KMS-11 (cell line): ENCODE measurements at regions not wholly inside any gene's neighbourhood (a gene's known extent, or its start where the extent isn't known, plus 50 kb on each side); places are given as distances from the start of the nearest gene placed in this dataset.

Experiments
- H2AFZ ChIP-seq: fragments of 200-600 bp; sonication (generic); 2 replicates; pipeline ENCODE4 v1.6.1; 2016; ENCODE audit warnings: antibody characterized with exemption, mixed run types, low read depth
- H3K27ac ChIP-seq: fragments of 200-600 bp; sonication (generic); 2 replicates; pipeline ENCODE4 v1.6.1; 2016; ENCODE audit warnings: mild to moderate bottlenecking, mixed run types
- H3K27me3 ChIP-seq: fragments of 200-600 bp; sonication (generic); 2 replicates; pipeline ENCODE4 v1.6.1; 2017; ENCODE audit warnings: mild to moderate bottlenecking, low read depth, mixed run types, moderate library complexity; ENCODE audit not compliant: insufficient read depth
- H3K36me3 ChIP-seq: fragments of 200-600 bp; sonication (generic); 2 replicates; pipeline ENCODE4 v1.6.1; 2017; ENCODE audit warnings: mild to moderate bottlenecking, mixed run types; ENCODE audit not compliant: insufficient read depth
- H3K4me1 ChIP-seq: fragments of 200-600 bp; sonication (generic); 2 replicates; pipeline ENCODE4 v1.6.1; 2016; ENCODE audit warnings: mild to moderate bottlenecking, low read depth, mixed run types; ENCODE audit not compliant: poor library complexity, severe bottlenecking
- H3K4me2 ChIP-seq: fragments of 200-600 bp; sonication (generic); 2 replicates; pipeline ENCODE4 v1.7.0; 2016; ENCODE audit warnings: mild to moderate bottlenecking, mixed run types
- H3K4me3 ChIP-seq: fragments of 200-600 bp; sonication (generic); IDR thresholded peaks from 2 replicates; pipeline ENCODE4 v1.6.1; 2017; ENCODE audit warnings: low read depth, low read length, mixed read lengths; ENCODE audit not compliant: insufficient read depth
- H3K79me2 ChIP-seq: fragments of 200-600 bp; sonication (generic); 2 replicates; pipeline ENCODE4 v1.6.1; 2016; ENCODE audit warnings: low read depth, mixed run types; ENCODE audit not compliant: insufficient read depth
- H3K9ac ChIP-seq: fragments of 200-600 bp; sonication (generic); 2 replicates; pipeline ENCODE4 v1.6.1; 2016; ENCODE audit warnings: mild to moderate bottlenecking, mixed run types
- H4K20me1 ChIP-seq: fragments of 200-600 bp; sonication (generic); 2 replicates; pipeline ENCODE4 v1.6.1; 2016; ENCODE audit warnings: mild to moderate bottlenecking, mixed run types; ENCODE audit not compliant: insufficient read depth
- TF ChIP-seq, protein P1 (sequence below): fragments of 200-600 bp; sonication (generic); conservative IDR thresholded peaks from 2 replicates; pipeline ENCODE4 v1.6.1; 2017; ENCODE audit warnings: low read depth, mild to moderate bottlenecking, antibody characterized with exemption, low read length, moderate library complexity, mixed read lengths

- Histone ChIP-seq H3K27ac (no peak overlapping the region), H3K36me3 (no peaks in the 10 kb centered on the region), H2AFZ (no peak overlapping the region), H3K27me3 (no peaks in the 10 kb centered on the region), H3K4me1 (no peaks in the 10 kb centered on the region), H3K4me2 (no peak overlapping the region), H3K79me2 (no peaks in the 10 kb centered on the region), H3K4me3 (no peak overlapping the region), H4K20me1 (no peaks in the 10 kb centered on the region), H3K9ac (no peak overlapping the region)
- TF ChIP-seq, protein P1, sequence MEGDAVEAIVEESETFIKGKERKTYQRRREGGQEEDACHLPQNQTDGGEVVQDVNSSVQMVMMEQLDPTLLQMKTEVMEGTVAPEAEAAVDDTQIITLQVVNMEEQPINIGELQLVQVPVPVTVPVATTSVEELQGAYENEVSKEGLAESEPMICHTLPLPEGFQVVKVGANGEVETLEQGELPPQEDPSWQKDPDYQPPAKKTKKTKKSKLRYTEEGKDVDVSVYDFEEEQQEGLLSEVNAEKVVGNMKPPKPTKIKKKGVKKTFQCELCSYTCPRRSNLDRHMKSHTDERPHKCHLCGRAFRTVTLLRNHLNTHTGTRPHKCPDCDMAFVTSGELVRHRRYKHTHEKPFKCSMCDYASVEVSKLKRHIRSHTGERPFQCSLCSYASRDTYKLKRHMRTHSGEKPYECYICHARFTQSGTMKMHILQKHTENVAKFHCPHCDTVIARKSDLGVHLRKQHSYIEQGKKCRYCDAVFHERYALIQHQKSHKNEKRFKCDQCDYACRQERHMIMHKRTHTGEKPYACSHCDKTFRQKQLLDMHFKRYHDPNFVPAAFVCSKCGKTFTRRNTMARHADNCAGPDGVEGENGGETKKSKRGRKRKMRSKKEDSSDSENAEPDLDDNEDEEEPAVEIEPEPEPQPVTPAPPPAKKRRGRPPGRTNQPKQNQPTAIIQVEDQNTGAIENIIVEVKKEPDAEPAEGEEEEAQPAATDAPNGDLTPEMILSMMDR: no peak
Measured at GRCh38 chr5:167631191-167631590, 660.3 kb upstream of the WWC1 start.

DNA sequence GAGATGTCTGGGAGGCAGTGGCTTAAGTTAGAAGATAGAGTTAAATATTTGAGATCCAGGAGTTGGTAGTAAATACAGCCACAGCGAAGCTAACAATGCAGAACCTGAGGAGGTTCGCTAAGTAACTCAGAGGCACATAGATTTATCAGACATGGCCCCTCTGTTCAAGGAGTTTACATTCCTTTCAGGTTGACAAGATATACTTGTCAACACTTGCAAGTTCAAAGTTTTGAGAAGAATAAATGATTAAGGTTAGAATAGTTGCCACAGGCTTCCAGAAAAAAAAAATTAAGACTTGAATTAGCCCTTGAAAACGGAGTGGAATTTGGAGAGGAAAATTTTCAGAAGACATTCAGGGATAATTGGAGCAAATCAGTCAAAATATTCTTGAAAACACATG is 658.3 kb upstream of the WWC1 start:
- H3K27me3 ChIP-seq: no peaks in the 10 kb centered on the region
- no peak overlapping the region for H3K27ac ChIP-seq
- no peak overlapping the region for H3K9ac ChIP-seq
- no peaks in the 10 kb centered on the region for H3K4me1 ChIP-seq
- no peak overlapping the region for H3K4me2 ChIP-seq
- H3K36me3 ChIP-seq: no peaks in the 10 kb centered on the region
- H4K20me1 ChIP-seq: no peaks in the 10 kb centered on the region
- H3K79me2 ChIP-seq: no peaks in the 10 kb centered on the region
- H3K4me3 ChIP-seq: no peak overlapping the region
- TF ChIP-seq, protein P1: no peak
- no peak overlapping the region for H2AFZ ChIP-seq

- H4K20me1 ChIP-seq: no peaks in the 10 kb centered on the region
- H3K9ac ChIP-seq: no peak overlapping the region
- no peaks in the 10 kb centered on the region for H3K79me2 ChIP-seq
- no peak overlapping the region for H3K4me3 ChIP-seq
- H3K27ac ChIP-seq: no peak overlapping the region
- H3K36me3 ChIP-seq: no peaks in the 10 kb centered on the region
- H3K4me2 ChIP-seq: no peak overlapping the region
- H2AFZ ChIP-seq: no peak overlapping the region
- no peaks in the 10 kb centered on the region for H3K4me1 ChIP-seq
- TF ChIP-seq, protein P1: no peak
- H3K27me3 ChIP-seq: no peaks in the 10 kb centered on the region
Measured at GRCh38 chr5:167633931-167634341, 657.5 kb upstream of the WWC1 start.

- H3K36me3 ChIP-seq: no peaks in the 10 kb centered on the region
- H3K27me3 ChIP-seq: no peaks in the 10 kb centered on the region
- TF ChIP-seq, protein P1: no peak
- no peaks in the 10 kb centered on the region for H3K79me2 ChIP-seq
- H4K20me1 ChIP-seq: no peaks in the 10 kb centered on the region
- H3K9ac ChIP-seq: no peak overlapping the region
- H3K4me3 ChIP-seq: no peak overlapping the region
- no peak overlapping the region for H2AFZ ChIP-seq
- H3K4me1 ChIP-seq: no peaks in the 10 kb centered on the region
- no peak overlapping the region for H3K4me2 ChIP-seq
- H3K27ac ChIP-seq: no peak overlapping the region
Measured at GRCh38 chr5:167634432-167634831, 657.0 kb upstream of the WWC1 start.
